ENCODE measurements at regions not wholly inside any gene's neighbourhood (a gene's known extent, or its start where the extent isn't known, plus 50 kb on each side); places are given as distances from the start of the nearest gene placed in this dataset.

- no peak overlapping the region for H3K27ac ChIP-seq
- peaks cover 6% of the 10 kb centered on the region for H3K4me1 ChIP-seq (ENCODE audit: low read depth, poor library complexity, severe bottlenecking)
- no peak overlapping the region for H3K4me2 ChIP-seq
- H4K20me1 ChIP-seq (ENCODE audit: insufficient read depth): no peaks in the 10 kb centered on the region
- no peaks in the 10 kb centered on the region for H3K79me2 ChIP-seq (ENCODE audit: insufficient read depth, low read depth)
- TF ChIP-seq CTCF (conservative IDR thresholded peaks at IDR 0.05; ENCODE audit: low read depth, low read length): no peak
- H3K4me3 ChIP-seq (IDR thresholded peaks at IDR 0.05; ENCODE audit: insufficient read depth, low read depth, low read length): no peak overlapping the region
- no peak overlapping the region for H2AFZ ChIP-seq (ENCODE audit: low read depth)
- no peak overlapping the region for H3K9ac ChIP-seq
- no peaks in the 10 kb centered on the region for H3K27me3 ChIP-seq (ENCODE audit: insufficient read depth, low read depth)
- H3K36me3 ChIP-seq (ENCODE audit: insufficient read depth): no peaks in the 10 kb centered on the region
Observed at GRCh38 chr4:100739426-100739825, 221.6 kb upstream of the EMCN start.

- no peaks in the 10 kb centered on the region for H4K20me1 ChIP-seq (ENCODE audit: insufficient read depth)
- H3K36me3 ChIP-seq (ENCODE audit: insufficient read depth): no peaks in the 10 kb centered on the region
- no peak overlapping the region for H2AFZ ChIP-seq (ENCODE audit: low read depth)
- no peaks in the 10 kb centered on the region for H3K27me3 ChIP-seq (ENCODE audit: insufficient read depth, low read depth)
- no peak overlapping the region for H3K27ac ChIP-seq
- no peak for TF ChIP-seq CTCF (conservative IDR thresholded peaks at IDR 0.05; ENCODE audit: low read depth, low read length)
- no peak overlapping the region for H3K4me2 ChIP-seq
- no peak overlapping the region for H3K4me3 ChIP-seq (IDR thresholded peaks at IDR 0.05; ENCODE audit: insufficient read depth, low read depth, low read length)
- no peak overlapping the region for H3K9ac ChIP-seq
- H3K4me1 ChIP-seq (ENCODE audit: low read depth, poor library complexity, severe bottlenecking): peaks cover 6% of the 10 kb centered on the region
- H3K79me2 ChIP-seq (ENCODE audit: insufficient read depth, low read depth): no peaks in the 10 kb centered on the region
Observed at GRCh38 chr4:100738196-100739165, 220.7 kb upstream of the EMCN start.

- H3K27ac ChIP-seq: no peak overlapping the region
- H2AFZ ChIP-seq (ENCODE audit: low read depth): no peak overlapping the region
- TF ChIP-seq CTCF (conservative IDR thresholded peaks at IDR 0.05; ENCODE audit: low read depth, low read length): no peak
- H3K9ac ChIP-seq: no peak overlapping the region
- no peaks in the 10 kb centered on the region for H3K27me3 ChIP-seq (ENCODE audit: insufficient read depth, low read depth)
- H3K79me2 ChIP-seq (ENCODE audit: insufficient read depth, low read depth): no peaks in the 10 kb centered on the region
- no peaks in the 10 kb centered on the region for H3K36me3 ChIP-seq (ENCODE audit: insufficient read depth)
- H3K4me3 ChIP-seq (IDR thresholded peaks at IDR 0.05; ENCODE audit: insufficient read depth, low read depth, low read length): no peak overlapping the region
- H4K20me1 ChIP-seq (ENCODE audit: insufficient read depth): no peaks in the 10 kb centered on the region
- peaks cover 6% of the 10 kb centered on the region for H3K4me1 ChIP-seq (ENCODE audit: low read depth, poor library complexity, severe bottlenecking)
- H3K4me2 ChIP-seq: no peak overlapping the region
Observed at GRCh38 chr4:100736641-100737451, 219.0 kb upstream of the EMCN start.

GRCh38 chr4:100728861-100729260 lies 211.0 kb upstream of the EMCN start:
- no peak overlapping the region for H3K9ac ChIP-seq
- no peak overlapping the region for H3K27ac ChIP-seq
- no peak overlapping the region for H3K4me3 ChIP-seq (IDR thresholded peaks at IDR 0.05; ENCODE audit: insufficient read depth, low read depth, low read length)
- H4K20me1 ChIP-seq (ENCODE audit: insufficient read depth): no peaks in the 10 kb centered on the region
- no peaks in the 10 kb centered on the region for H3K4me1 ChIP-seq (ENCODE audit: low read depth, poor library complexity, severe bottlenecking)
- no peaks in the 10 kb centered on the region for H3K27me3 ChIP-seq (ENCODE audit: insufficient read depth, low read depth)
- no peaks in the 10 kb centered on the region for H3K79me2 ChIP-seq (ENCODE audit: insufficient read depth, low read depth)
- H2AFZ ChIP-seq (ENCODE audit: low read depth): no peak overlapping the region
- no peaks in the 10 kb centered on the region for H3K36me3 ChIP-seq (ENCODE audit: insufficient read depth)
- no peak overlapping the region for H3K4me2 ChIP-seq
- no peak for TF ChIP-seq CTCF (conservative IDR thresholded peaks at IDR 0.05; ENCODE audit: low read depth, low read length)

Data from KMS-11 (cell line).